H1 (cell line): ENCODE measurements at regions not wholly inside any gene's neighbourhood (a gene's known extent, or its start where the extent isn't known, plus 50 kb on each side); places are given as distances from the start of the nearest gene placed in this dataset.
A peak's percentile ranks its signal among the peaks of the same experiment; 100 is the strongest.

Experiments used
- CTCF ChIA-PET: fragments of 300-600 bp; sonication (Branson Sonifier 250); formaldehyde crosslinking; loops from one replicate; lab custom pipeline; 2021; ENCODE audit not compliant: partially characterized antibody; lab: Charles Lee
- POLR2A ChIA-PET: fragments of 300-600 bp; sonication (Branson Sonifier 250); formaldehyde crosslinking; loops from one replicate; lab custom pipeline; 2021; ENCODE audit warnings: inconsistent platforms; ENCODE audit not compliant: partially characterized antibody; lab: Charles Lee
- DNase-seq, 2 experiments: peaks; one replicate each; pipeline versions ENCODE4 v3.0.0 to v3.0.0-alpha.2; 2010 to 2022; ENCODE audit warnings: low spot score in 2 of 2, low read depth in 1 of 2, mixed read lengths in 1 of 2
- FAIRE-seq: peaks from 2 replicates; lab custom pipeline; 2011; peaks lifted over from hg19 to GRCh38; lab: Jason Lieb, UNC
- H2AFZ ChIP-seq: 2 replicates; pipeline ENCODE4 v1.8.1; 2012; ENCODE audit warnings: low read length, inconsistent platforms
- H2AK5ac ChIP-seq: 2 replicates; pipeline ENCODE4 v1.6.1; 2013; ENCODE audit warnings: low read depth, low read length
- H2BK120ac ChIP-seq: replicated peaks from 2 replicates; pipeline ENCODE3; 2013; ENCODE audit warnings: low read depth, low read length, inconsistent platforms
- H2BK12ac ChIP-seq: 2 replicates; pipeline ENCODE4 v1.6.1; 2013; ENCODE audit warnings: low read depth, low read length
- H2BK15ac ChIP-seq: 2 replicates; pipeline ENCODE4 v1.6.1; 2013; ENCODE audit warnings: low read length
- H2BK20ac ChIP-seq: 2 replicates; pipeline ENCODE4 v1.6.1; 2013; ENCODE audit warnings: low read length
- H2BK5ac ChIP-seq: 2 replicates; pipeline ENCODE4 v1.6.1; 2013; ENCODE audit warnings: low read depth, low read length
- H3K14ac ChIP-seq: 2 replicates; pipeline ENCODE4 v1.6.1; 2013; ENCODE audit warnings: inconsistent platforms; ENCODE audit not compliant: insufficient read length
- H3K18ac ChIP-seq: 2 replicates; pipeline ENCODE4 v1.6.1; 2013; ENCODE audit warnings: low read length; ENCODE audit errors: extremely low read depth
- H3K23ac ChIP-seq: 2 replicates; pipeline ENCODE4 v1.6.1; 2013; ENCODE audit warnings: inconsistent platforms; ENCODE audit not compliant: insufficient read length
- H3K23me2 ChIP-seq: 2 replicates; pipeline ENCODE4 v1.6.1; 2013; ENCODE audit warnings: low read depth, low read length
- H3K27ac ChIP-seq: 2 replicates; pipeline ENCODE4 v1.6.1; 2011; ENCODE audit warnings: low read depth, low read length, inconsistent platforms
- H3K27me3 ChIP-seq, 4 experiments: replicated peaks in 1 of 4; 1 replicate in 1 of 4; 2 replicates in 3 of 4; pipeline versions ENCODE4 v1.6.1 to v1.8.1; 2011 to 2013; ENCODE audit warnings: low read length in 3 of 4, mild to moderate bottlenecking in 3 of 4, inconsistent platforms in 2 of 4, mixed read lengths in 2 of 4, moderate library complexity in 1 of 4; ENCODE audit not compliant: control insufficient read depth in 3 of 4, insufficient read depth in 3 of 4; ENCODE audit errors: extremely low read depth in 1 of 4
- H3K36me3 ChIP-seq, 4 experiments: 2 replicates each; pipeline versions ENCODE4 v1.6.1 to v1.8.1; 2011 to 2013; ENCODE audit warnings: mild to moderate bottlenecking in 4 of 4, low read length in 3 of 4, moderate library complexity in 2 of 4, control low read depth in 1 of 4, inconsistent platforms in 1 of 4; ENCODE audit not compliant: insufficient read depth in 4 of 4, control insufficient read depth in 2 of 4
- H3K4ac ChIP-seq: replicated peaks from 2 replicates; pipeline ENCODE3; 2013; ENCODE audit warnings: low read length, low read depth, mixed read lengths, inconsistent platforms; ENCODE audit not compliant: insufficient read length
- H3K4me1 ChIP-seq, 4 experiments: replicated peaks in 1 of 4; 1 replicate in 1 of 4; 2 replicates in 3 of 4; pipeline versions ENCODE4 v1.6.1 to v1.8.1; 2011 to 2013; ENCODE audit warnings: low read length in 3 of 4, inconsistent platforms in 2 of 4, mixed read lengths in 1 of 4; ENCODE audit not compliant: insufficient read depth in 4 of 4, control insufficient read depth in 3 of 4
- H3K4me2 ChIP-seq, 2 experiments: 2 replicates each; pipeline versions ENCODE4 v1.6.1 to v1.8.1; 2011 to 2013; ENCODE audit warnings: low read depth in 2 of 2, low read length in 2 of 2, control low read depth in 1 of 2, inconsistent platforms in 1 of 2, mild to moderate bottlenecking in 1 of 2; ENCODE audit not compliant: insufficient read depth in 1 of 2
- H3K4me3 ChIP-seq, 4 experiments: fragments of 200-600, 300-600 bp in 1 of 4; sonication (generic), shearing (Covaris generic), sonication (Bioruptor Twin) in 1 of 4; 2 replicates each; pipeline versions ENCODE4 v1.5.1 to v1.8.1; 2011 to 2016; ENCODE audit warnings: low read length in 4 of 4, low read depth in 3 of 4, control low read depth in 2 of 4, inconsistent platforms in 2 of 4, mild to moderate bottlenecking in 2 of 4, mixed read lengths in 1 of 4, moderate library complexity in 1 of 4; ENCODE audit not compliant: insufficient read depth in 2 of 4; ENCODE audit errors: extremely low read depth in 1 of 4
- H3K56ac ChIP-seq: replicated peaks from 2 replicates; pipeline ENCODE3; 2013; ENCODE audit warnings: low read depth, mild to moderate bottlenecking, mixed read lengths, low read length, inconsistent platforms; ENCODE audit not compliant: insufficient read length
- H3K79me1 ChIP-seq: 2 replicates; pipeline ENCODE4 v1.6.1; 2013; ENCODE audit warnings: low read depth, low read length, control low read depth
- H3K79me2 ChIP-seq, 2 experiments: 2 replicates each; pipeline versions ENCODE4 v1.6.1 to v1.8.1; 2012 to 2013; ENCODE audit warnings: low read length in 2 of 2, mild to moderate bottlenecking in 2 of 2, inconsistent platforms in 1 of 2; ENCODE audit not compliant: insufficient read depth in 2 of 2, control insufficient read depth in 1 of 2
- H3K9ac ChIP-seq, 4 experiments: replicated peaks in 1 of 4; 1 replicate in 1 of 4; 2 replicates in 3 of 4; pipeline versions ENCODE4 v1.6.1 to v1.8.1; 2011 to 2013; ENCODE audit warnings: low read depth in 3 of 4, low read length in 3 of 4, control low read depth in 2 of 4, mild to moderate bottlenecking in 2 of 4, moderate library complexity in 2 of 4, inconsistent platforms in 1 of 4; ENCODE audit errors: extremely low read depth in 1 of 4
- H3K9me3 ChIP-seq, 2 experiments: 2 replicates each; pipeline versions ENCODE4 v1.6.1 to v1.8.1; 2012 to 2013; ENCODE audit warnings: mild to moderate bottlenecking in 2 of 2, moderate library complexity in 2 of 2, control low read depth in 1 of 2, inconsistent platforms in 1 of 2, low read depth in 1 of 2, low read length in 1 of 2, mixed read lengths in 1 of 2; ENCODE audit not compliant: insufficient read depth in 2 of 2
- H4K20me1 ChIP-seq, 2 experiments: replicated peaks in 1 of 2; 2 replicates each; pipeline versions ENCODE3 to v1.8.1; 2011 to 2013; ENCODE audit warnings: inconsistent platforms in 2 of 2, low read length in 2 of 2, mild to moderate bottlenecking in 1 of 2; ENCODE audit not compliant: insufficient read depth in 2 of 2, control insufficient read depth in 1 of 2
- H4K5ac ChIP-seq: 2 replicates; pipeline ENCODE4 v1.6.1; 2013; ENCODE audit warnings: low read length, low read depth, mixed read lengths, inconsistent platforms; ENCODE audit not compliant: insufficient read length
- H4K8ac ChIP-seq: 2 replicates; pipeline ENCODE4 v1.8.0; 2013; ENCODE audit warnings: mild to moderate bottlenecking, moderate library complexity, low read length, inconsistent platforms; ENCODE audit not compliant: insufficient read depth; ENCODE audit errors: extremely low read depth
- H4K91ac ChIP-seq: replicated peaks from 2 replicates; pipeline ENCODE3; 2013; ENCODE audit warnings: low read length, mixed read lengths, inconsistent platforms; ENCODE audit not compliant: insufficient read length
- SP2 ChIP-seq: IDR thresholded peaks from 2 replicates; pipeline ENCODE4 v1.6.1; 2012; ENCODE audit warnings: mild to moderate bottlenecking, low read length, inconsistent platforms
- WGBS, 2 experiments: shearing (Covaris generic) in 1 of 2; methylation state at CpG; one replicate each; pipeline versions ENCODE4 v1.1.6 to v1.1.7; 2013 to 2015; ENCODE audit warnings: low lambda C conversion rate in 2 of 2, mixed read lengths in 2 of 2, inconsistent platforms in 1 of 2, low coverage in 1 of 2, missing lambda C conversion rate in 1 of 2; ENCODE audit not compliant: insufficient replicate concordance in 2 of 2, insufficient coverage in 1 of 2, insufficient read length in 1 of 2; ENCODE audit errors: extremely low coverage in 1 of 2, missing lambda C conversion rate in 1 of 2; 5-methylcytosine and 5-hydroxymethylcytosine counted together

DNA sequence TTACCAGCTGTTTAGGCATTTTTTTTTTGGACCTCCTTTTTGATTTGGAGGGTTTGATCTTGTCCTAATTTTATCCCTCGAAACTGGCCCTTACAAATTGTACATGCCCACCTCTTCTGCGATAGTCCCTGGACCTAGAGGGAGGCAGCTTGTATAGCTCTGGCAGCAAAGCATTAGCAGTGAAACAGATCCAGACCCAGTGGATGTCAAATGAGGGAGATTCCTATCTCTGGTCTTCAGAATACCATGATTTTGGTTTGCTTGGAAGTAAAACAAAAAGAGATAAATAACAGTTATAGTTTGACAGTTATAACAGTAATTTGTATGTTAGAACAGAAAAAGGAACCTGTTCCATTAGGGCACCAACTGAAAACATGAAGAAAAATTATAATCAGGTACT, 123.6 kb downstream of the MIS18A start:
- Histone ChIP-seq H3K4me3 (no peak overlapping the region), H3K56ac (no peak overlapping the region), H2BK120ac (peak overlapping the region; percentile 33), H2AFZ (no peak overlapping the region), H4K5ac (no peak overlapping the region), H2BK15ac (no peak overlapping the region), H3K18ac (no peak overlapping the region), H3K23me2 (no peaks in the 10 kb centered on the region), H2BK12ac (peak overlapping the region; percentile 50; the same call in 1 of the 2 replicates), H3K4me2 (no peak overlapping the region), H3K4ac (no peak overlapping the region), H3K36me3 (no peaks in the 10 kb centered on the region), H3K9ac (no peak overlapping the region), H4K20me1 (no peaks in the 10 kb centered on the region), H2BK20ac (0 out of 2 replicates have a peak overlapping the region, but pooled peaks have one; percentile 88), H2AK5ac (no peak overlapping the region), H3K27ac (no peak overlapping the region), H4K91ac (no peak overlapping the region), H3K14ac (no peak overlapping the region), H2BK5ac (no peak overlapping the region), H3K79me2 (no peaks in the 10 kb centered on the region), H3K9me3 (no peaks in the 10 kb centered on the region), H3K23ac (no peak overlapping the region), H3K79me1 (no peaks in the 10 kb centered on the region), H4K8ac (no peak overlapping the region), H3K4me1 (peaks cover 0 to 3% (median 1%) of the 10 kb centered on the region in 4 experiments; a peak in 2 of 7 replicates), H3K27me3 (no peaks in the 10 kb centered on the region)
- POLR2A ChIA-PET = no interaction called here
- 97% methylated on average over 2 of the region's 2 CpGs; no CpG with 5 or more reads in 1 of the 2 experiments for WGBS, 2 experiments
- DNase-seq = no peak
- FAIRE-seq = no peak
- TF ChIP-seq SP2 = no peak
- CTCF ChIA-PET = interaction anchor here (1.0 kb wide), 1 partner anchor 60 kb away, joined by 3 read pairs; no protein-coding TSS in a partner anchor
